ENCODE measurements at regions not wholly inside any gene's neighbourhood (a gene's known extent, or its start where the extent isn't known, plus 50 kb on each side); places are given as distances from the start of the nearest gene placed in this dataset.
"Not testable (repeated sequence)": the region's sequence is repeated elsewhere in the genome, so short reads cannot be mapped to it uniquely, and the experiment has no call there.

GRCh38 chr6:119834418-119834817 is 484.9 kb upstream of the MAN1A1 start:
- TF ChIP-seq CTCF (conservative IDR thresholded peaks at IDR 0.05; ENCODE audit: low read depth, low read length), result no peak

GRCh38 chr6:119832411-119832810 is 482.9 kb upstream of the MAN1A1 start:
- no peak for TF ChIP-seq CTCF (conservative IDR thresholded peaks at IDR 0.05; ENCODE audit: low read depth, low read length)
- no peaks in the 10 kb centered on the region for H3K79me2 ChIP-seq (ENCODE audit: insufficient read depth, low read depth)
- H3K9ac ChIP-seq, result no peak overlapping the region
- H3K27ac ChIP-seq, result no peak overlapping the region
- no peak overlapping the region for H2AFZ ChIP-seq (ENCODE audit: low read depth)
- no peak overlapping the region for H3K4me2 ChIP-seq
- H3K36me3 ChIP-seq (ENCODE audit: insufficient read depth), result no peaks in the 10 kb centered on the region
- H3K4me3 ChIP-seq (IDR thresholded peaks at IDR 0.05; ENCODE audit: insufficient read depth, low read depth, low read length), result no peak overlapping the region
- no peaks in the 10 kb centered on the region for H3K4me1 ChIP-seq (ENCODE audit: low read depth, poor library complexity, severe bottlenecking)
- no peaks in the 10 kb centered on the region for H4K20me1 ChIP-seq (ENCODE audit: insufficient read depth)
- no peaks in the 10 kb centered on the region for H3K27me3 ChIP-seq (ENCODE audit: insufficient read depth, low read depth)

More at GRCh38 chr6:119834418-119834817, 484.9 kb upstream of the MAN1A1 start:
- no peak overlapping the region for H2AFZ ChIP-seq (ENCODE audit: low read depth)
- H3K36me3 ChIP-seq (ENCODE audit: insufficient read depth), result no peaks in the 10 kb centered on the region
- no peak overlapping the region for H3K4me2 ChIP-seq
- H3K79me2 ChIP-seq (ENCODE audit: insufficient read depth, low read depth), result no peaks in the 10 kb centered on the region
- H3K9ac ChIP-seq, result no peak overlapping the region
- H3K27me3 ChIP-seq (ENCODE audit: insufficient read depth, low read depth), result no peaks in the 10 kb centered on the region
- no peak overlapping the region for H3K4me3 ChIP-seq (IDR thresholded peaks at IDR 0.05; ENCODE audit: insufficient read depth, low read depth, low read length)
- H3K27ac ChIP-seq, result no peak overlapping the region
- no peaks in the 10 kb centered on the region for H4K20me1 ChIP-seq (ENCODE audit: insufficient read depth)
- no peaks in the 10 kb centered on the region for H3K4me1 ChIP-seq (ENCODE audit: low read depth, poor library complexity, severe bottlenecking)

GRCh38 chr6:119830494-119831295 is 481.1 kb upstream of the MAN1A1 start:
- H3K4me1 ChIP-seq (ENCODE audit: low read depth, poor library complexity, severe bottlenecking), result no peaks in the 10 kb centered on the region
- H3K79me2 ChIP-seq (ENCODE audit: insufficient read depth, low read depth), result no peaks in the 10 kb centered on the region
- no peak overlapping the region for H3K4me3 ChIP-seq (IDR thresholded peaks at IDR 0.05; ENCODE audit: insufficient read depth, low read depth, low read length)
- H3K36me3 ChIP-seq (ENCODE audit: insufficient read depth), result no peaks in the 10 kb centered on the region
- no peak overlapping the region for H2AFZ ChIP-seq (ENCODE audit: low read depth)
- no peaks in the 10 kb centered on the region for H4K20me1 ChIP-seq (ENCODE audit: insufficient read depth)
- H3K27me3 ChIP-seq (ENCODE audit: insufficient read depth, low read depth), result no peaks in the 10 kb centered on the region
- H3K9ac ChIP-seq, result no peak overlapping the region
- TF ChIP-seq CTCF (conservative IDR thresholded peaks at IDR 0.05; ENCODE audit: low read depth, low read length), result no peak
- no peak overlapping the region for H3K4me2 ChIP-seq
- no peak overlapping the region for H3K27ac ChIP-seq

- TF ChIP-seq CTCF (conservative IDR thresholded peaks at IDR 0.05; ENCODE audit: low read depth, low read length), result no peak
- H3K27ac ChIP-seq, result no peak overlapping the region
- no peak overlapping the region for H3K4me3 ChIP-seq (IDR thresholded peaks at IDR 0.05; ENCODE audit: insufficient read depth, low read depth, low read length)
- no peaks in the 10 kb centered on the region for H4K20me1 ChIP-seq (ENCODE audit: insufficient read depth)
- H3K36me3 ChIP-seq (ENCODE audit: insufficient read depth), result no peaks in the 10 kb centered on the region
- no peak overlapping the region for H3K9ac ChIP-seq
- H3K27me3 ChIP-seq (ENCODE audit: insufficient read depth, low read depth), result no peaks in the 10 kb centered on the region
- H2AFZ ChIP-seq (ENCODE audit: low read depth), result no peak overlapping the region
- H3K4me2 ChIP-seq, result no peak overlapping the region
- H3K4me1 ChIP-seq (ENCODE audit: low read depth, poor library complexity, severe bottlenecking), result no peaks in the 10 kb centered on the region
- H3K79me2 ChIP-seq (ENCODE audit: insufficient read depth, low read depth), result no peaks in the 10 kb centered on the region
Measured at GRCh38 chr6:119830069-119830468, 480.5 kb upstream of the MAN1A1 start.

GRCh38 chr6:119829499-119829898 is 479.9 kb upstream of the MAN1A1 start:
- not testable (repeated sequence) for H3K9ac ChIP-seq; H2AFZ ChIP-seq (ENCODE audit: low read depth); H4K20me1 ChIP-seq (ENCODE audit: insufficient read depth); H3K4me1 ChIP-seq (ENCODE audit: low read depth, poor library complexity, severe bottlenecking); H3K4me2 ChIP-seq; H3K36me3 ChIP-seq (ENCODE audit: insufficient read depth); H3K79me2 ChIP-seq (ENCODE audit: insufficient read depth, low read depth); H3K27ac ChIP-seq; H3K27me3 ChIP-seq (ENCODE audit: insufficient read depth, low read depth); H3K4me3 ChIP-seq (IDR thresholded peaks at IDR 0.05; ENCODE audit: insufficient read depth, low read depth, low read length)

All from KMS-11 (cell line).